ENCODE measurements at regions not wholly inside any gene's neighbourhood (a gene's known extent, or its start where the extent isn't known, plus 50 kb on each side); places are given as distances from the start of the nearest gene placed in this dataset.

DNA sequence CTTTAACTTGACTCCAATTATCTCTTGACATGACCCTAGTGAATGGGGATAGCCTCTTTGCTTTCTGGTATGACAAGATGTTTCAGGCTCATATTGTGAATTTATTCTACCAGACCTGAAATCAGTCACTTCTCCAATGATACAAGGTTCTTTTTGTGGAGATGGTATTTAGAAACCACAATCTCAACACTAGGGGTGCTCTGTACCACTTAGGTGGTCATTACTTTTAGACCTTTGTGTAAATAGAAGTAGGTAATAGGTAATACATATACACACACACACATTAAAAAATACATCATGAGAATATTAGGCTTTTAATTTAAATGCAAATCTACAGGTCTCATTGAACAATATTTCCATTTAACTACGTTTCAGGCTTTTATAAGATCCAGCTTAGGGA lies 199.0 kb upstream of the RHOBTB1 start:
- no peak for DNase-seq (ENCODE audit: low read depth)

DNA sequence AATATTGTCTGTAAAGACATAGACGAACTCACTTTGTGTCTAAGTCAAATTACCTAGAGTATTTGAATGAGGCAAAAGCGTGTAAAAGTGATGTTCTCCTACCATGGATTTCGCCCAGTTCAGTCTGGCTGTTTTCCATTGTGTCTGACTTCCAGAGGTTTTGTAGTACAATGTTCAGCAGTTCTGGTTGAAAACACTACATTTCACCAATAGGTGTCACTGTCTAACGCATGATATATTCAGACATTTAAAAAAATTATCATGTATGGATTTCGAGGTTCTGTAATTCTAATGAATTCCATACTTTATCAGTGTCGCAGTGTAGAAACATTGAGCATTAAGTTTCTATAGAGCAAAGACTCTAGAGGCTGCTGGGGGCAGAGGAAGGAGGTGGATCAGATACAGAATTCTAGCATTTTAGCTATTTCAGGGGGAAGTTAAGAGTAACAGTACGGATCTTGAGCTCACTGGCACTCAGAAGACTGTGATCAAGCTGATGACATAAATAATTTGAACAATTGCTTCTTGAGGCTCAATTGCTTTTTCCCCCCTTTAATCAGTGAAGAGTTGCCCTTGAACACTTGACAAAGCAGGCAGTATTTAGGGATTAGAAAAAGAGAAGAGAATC lies 196.9 kb upstream of the RHOBTB1 start:
- DNase-seq (ENCODE audit: low read depth) = peak; percentile 64

DNA sequence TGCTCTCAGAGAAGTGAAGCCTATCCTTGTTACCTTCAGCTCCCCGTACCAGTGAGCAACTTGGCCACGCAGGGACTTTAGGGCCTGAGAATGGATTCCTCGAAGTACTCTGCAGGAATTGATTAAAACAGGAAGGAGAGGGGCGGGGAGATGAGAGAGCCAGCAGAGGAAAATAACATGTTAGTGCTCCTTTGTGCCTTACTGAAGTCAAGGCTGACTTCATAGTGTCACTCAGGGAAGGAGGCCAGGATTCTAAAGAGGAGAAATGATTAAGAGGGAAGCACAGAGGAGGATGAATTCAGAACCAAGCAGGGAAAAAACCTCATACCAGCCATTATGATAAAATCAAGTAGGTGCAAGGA lies 195.6 kb upstream of the RHOBTB1 start:
- no peak for DNase-seq (ENCODE audit: low read depth)

DNA sequence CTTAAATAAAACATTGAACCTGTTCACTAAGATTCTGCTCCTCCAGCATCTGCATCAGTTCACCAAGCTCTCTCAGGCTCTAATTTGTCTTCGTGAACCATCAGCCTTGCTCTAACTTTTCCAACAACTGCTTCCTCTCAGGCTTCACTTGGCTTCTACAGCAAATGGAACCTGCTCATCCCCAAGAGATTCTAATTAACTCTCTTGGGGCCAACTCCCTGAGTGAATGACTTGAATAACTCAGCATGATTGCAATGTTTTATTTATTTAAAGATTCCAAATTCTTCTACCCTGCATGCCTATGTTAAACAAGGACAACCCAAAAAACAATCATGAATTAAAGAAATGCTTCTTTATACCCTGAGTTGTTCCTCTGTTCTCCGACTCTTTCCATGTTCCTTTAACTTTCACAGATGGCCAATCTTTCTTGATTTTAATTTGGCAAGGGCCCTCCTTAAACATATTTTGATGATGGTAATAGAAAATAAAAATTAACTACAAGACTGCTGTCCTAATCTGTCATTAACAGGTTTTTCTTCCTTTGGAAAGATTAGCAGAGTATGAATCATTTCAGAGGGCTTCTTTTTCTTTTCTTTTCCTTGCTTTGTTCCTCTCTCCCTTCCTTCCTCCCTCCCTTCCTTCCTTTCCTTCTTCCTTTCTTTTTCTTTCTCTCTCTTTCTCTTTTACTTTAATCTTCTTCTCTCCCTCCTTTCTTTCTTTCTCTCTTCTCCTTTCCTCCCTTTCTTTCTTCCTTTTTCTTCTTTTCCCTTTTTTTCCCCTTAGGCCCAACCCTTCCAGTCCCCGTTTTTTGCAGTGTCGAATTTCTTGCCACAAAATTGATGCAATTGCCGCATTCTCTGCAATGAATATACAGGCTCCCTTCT lies 195.0 kb upstream of the RHOBTB1 start:
- no peak for DNase-seq (ENCODE audit: low read depth)

DNA sequence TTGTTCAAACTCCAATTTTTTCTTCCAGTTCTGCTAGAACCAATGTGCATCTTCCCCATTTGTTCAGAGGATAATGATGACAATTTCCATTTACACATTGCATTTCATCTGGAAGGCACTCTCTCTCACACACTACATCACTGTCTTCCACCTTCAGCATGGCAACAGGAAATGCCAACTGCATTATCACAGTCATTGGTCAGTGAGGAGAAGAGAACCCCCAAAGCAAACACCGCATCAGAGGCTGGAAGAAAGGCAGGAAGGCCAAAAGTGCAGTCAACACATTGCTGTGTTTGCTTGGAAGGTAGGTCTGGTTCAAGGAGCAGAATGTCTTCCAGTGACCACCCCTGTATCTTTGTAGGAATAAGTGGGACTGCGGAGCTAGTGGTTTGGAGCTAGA lies 192.2 kb upstream of the RHOBTB1 start:
- peak; percentile 37 for DNase-seq (ENCODE audit: low read depth)

DNA sequence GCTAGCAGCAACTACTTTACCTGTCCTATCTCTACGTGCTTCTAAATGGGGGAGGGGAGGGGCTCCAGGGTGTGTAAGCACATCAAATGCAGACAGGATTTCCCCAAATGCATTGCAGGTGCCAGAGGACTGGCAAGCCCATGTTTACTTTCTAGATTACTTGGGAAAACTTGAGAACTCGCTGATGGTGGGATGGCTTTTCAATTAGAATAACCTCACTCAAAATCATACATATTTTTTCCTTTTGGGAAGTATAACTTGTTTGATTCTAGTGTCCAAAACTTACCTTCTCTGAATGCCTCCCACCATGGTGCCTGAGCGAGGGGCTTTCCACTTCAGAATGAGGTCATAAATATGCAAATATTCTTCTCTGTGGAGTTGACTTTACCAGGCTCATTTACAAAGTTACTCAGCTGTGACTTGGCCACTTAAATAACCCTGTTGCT lies 191.3 kb upstream of the RHOBTB1 start:
- peak; percentile 10 for DNase-seq (ENCODE audit: low read depth)

DNA sequence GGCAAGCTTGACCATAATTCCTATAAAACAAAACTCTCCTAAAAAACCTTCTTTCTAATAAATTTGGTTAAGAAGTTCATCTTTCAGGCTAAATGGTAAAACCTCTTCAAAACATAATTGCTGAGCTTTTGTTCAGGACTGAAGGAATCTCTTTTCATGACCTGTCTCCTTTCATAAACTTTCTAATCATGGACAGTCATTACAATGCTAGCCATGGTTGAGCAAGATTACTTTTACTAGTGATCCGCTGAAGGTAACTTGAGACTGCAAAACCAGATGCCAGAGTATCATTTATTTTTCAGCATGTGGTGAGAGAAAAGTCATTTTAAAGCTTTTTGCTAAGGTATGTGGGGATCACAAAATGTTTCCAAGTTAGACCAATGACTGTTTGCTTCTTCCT lies 186.4 kb upstream of the RHOBTB1 start:
- DNase-seq (ENCODE audit: low read depth) = no peak

DNA sequence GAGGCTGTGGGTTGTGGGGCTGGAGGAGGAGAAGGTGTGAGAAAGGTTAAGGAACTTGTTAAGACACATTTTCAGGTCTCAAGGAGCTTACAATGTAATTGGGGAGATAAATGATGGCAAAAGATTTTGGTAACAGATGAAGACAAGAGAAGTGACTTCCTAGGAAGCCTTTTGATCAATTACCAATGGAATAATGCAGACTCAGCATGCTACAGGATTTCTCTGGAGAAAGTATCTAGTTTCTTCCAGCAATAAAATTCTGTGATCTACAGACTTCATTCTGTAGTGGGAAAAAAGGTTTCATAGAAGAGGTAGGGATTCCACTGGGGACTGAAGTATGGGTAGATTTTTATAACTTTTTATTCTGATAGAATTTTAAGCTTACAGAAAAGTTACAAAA lies 184.2 kb upstream of the RHOBTB1 start:
- no peak for DNase-seq (ENCODE audit: low read depth)

DNA sequence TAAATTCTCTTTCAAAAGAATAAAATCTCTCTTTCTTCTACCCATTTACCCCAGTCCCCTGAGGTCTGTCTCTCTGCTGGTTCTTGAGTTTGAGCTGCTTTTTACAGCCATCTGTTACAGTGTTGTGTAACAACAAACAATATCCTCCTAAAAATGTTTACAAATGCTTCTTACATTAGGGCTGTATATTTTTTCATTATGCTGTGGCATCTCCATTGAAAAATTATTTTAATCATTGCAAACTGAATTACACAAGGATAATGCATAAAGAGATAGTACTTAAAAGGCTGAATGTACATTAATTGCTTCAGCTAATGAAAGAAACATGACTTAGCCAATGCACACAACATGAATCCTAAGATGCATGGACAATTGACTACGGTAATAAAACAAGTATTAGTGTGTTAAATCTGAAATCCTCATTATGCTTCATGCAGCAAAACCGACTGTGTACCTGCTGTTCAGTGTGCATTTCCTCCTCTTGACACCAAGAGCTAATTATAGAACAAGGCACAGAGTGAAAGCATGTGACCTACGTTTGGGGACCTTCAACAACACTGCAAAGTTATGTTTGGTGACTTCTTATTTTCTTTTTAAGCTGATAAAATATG lies 181.7 kb upstream of the RHOBTB1 start:
- no peak for DNase-seq (ENCODE audit: low read depth)

DNA sequence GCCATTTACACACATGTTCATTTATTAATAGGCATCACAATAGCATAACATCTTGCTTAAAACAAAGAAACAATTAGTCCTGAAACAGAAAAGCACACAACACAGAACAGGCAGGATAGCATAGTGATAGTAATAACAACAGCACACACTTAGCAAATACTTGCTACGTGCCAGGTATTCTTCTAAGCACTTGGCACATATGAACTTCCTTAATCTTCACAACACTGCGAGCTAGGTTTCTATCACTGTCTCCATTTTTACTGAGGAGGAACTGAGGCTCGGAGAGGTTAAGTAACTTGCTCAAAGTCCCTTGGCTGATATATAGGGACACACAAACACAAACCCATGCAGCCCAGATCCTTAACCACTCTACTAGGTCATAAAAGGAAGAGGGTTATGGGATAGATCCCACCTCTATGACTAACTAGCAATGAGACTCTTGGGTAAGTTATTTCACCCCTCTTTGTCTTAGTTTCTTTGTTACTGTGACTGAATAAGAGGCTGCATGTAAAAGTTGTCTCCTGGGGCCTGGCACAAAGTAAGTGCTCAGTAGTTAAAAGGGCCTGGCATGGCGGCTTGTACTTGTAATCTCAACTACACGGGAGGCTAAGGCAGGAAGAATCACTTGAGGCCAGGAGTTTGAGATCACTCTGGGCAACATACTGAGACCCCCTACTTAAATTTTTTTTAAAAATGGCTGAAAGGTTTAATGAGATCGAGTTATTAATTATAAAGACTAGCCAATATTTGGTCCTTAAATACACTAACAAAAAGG lies 181.0 kb upstream of the RHOBTB1 start:
- DNase-seq (ENCODE audit: low read depth) = no peak

DNA sequence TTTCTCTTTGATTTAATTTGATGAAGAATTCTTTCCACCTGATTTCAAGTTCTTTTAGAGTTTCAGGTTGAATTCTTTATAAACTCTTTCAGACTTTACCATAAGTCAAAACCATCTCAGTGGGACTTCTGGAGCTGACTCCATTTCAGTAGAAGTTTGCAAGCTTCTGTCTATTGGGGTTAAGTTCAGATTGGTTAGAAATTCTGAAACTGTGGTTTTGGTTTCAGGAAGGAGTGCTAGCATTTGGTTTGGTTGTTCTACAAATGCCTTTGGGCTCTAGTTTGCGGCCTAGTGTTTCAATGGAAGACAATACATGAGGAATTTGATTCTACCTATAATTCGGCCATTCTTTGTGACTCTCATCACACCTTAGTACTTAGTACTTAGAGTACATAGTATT lies 176.8 kb upstream of the RHOBTB1 start:
- DNase-seq (ENCODE audit: low read depth) = no peak

DNA sequence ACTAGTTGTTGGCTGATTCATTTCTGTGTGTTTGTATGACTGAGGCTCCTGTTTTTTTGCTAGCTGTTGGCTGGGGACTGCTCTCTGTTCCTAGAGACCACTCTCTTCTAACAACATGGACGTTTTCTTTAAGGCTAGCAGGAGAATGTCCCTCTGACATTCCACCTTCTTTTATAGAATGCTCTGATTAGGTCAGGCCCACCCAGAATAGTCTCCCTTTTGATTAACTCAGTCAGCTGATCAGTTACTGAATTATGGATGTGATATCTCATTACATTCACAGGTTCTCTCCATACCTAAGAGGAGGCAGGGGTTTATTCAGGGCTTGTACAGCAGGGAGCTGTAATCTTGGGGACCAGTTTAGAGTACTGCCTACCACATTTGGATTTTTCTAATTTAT lies 175.6 kb upstream of the RHOBTB1 start:
- no peak for DNase-seq (ENCODE audit: low read depth)

DNA sequence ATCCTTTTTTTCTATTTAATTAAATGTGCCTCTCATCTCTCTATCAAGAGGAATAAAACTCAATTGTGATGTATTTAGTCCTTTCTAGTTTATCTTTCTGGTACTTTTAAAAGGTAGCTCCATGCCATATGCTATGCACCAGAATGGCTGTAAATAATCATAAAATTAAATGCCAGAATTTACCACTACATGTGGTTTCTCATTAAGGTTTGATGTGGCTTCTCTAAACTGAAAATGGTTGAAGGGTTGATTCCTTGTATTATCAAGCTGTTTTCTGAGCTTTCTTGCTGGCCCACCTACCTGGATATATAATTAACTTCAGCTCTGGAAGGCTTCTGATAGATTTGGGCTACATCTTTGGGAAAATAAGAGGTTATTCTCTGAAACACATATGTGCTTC lies 171.9 kb upstream of the RHOBTB1 start:
- DNase-seq (ENCODE audit: low read depth) = no peak

DNA sequence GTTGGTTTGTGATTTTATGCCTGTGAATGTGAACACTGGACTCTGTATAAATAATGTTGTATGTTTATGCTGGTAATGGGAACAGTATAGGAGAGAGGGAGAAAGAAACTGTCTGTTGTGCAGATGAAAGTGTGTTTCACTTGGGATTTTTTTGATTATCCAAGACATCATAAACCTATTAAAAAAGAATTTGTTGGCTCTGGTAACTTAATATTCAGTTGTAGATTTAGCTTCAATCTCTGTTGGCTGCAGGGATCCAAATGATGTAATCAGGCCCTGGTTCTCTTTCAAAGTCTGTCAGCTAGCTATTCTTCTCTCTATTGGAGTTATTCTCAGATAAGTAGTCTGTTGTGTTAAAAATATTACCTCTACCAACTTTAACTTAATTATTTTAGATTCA lies 168.8 kb upstream of the RHOBTB1 start:
- no peak for DNase-seq (ENCODE audit: low read depth)

DNA sequence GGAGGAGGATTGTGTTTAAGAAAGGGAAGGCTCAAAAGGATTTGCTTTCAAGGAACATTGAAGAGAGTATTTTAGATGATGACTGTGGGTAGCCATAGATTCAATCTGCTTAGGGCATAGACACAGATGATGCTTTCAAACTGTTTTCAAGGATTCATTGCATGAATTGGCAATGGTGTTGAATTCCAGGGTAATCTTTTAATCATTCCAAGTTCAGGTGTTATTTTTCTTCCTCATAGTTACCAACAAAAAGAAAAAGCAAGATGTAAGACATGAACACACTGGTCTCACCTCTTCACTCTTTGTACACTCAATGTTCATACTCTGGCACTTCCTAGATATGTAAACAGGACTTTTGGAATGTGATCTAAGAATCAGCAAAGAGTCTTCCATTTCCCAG lies 167.0 kb upstream of the RHOBTB1 start:
- no peak for DNase-seq (ENCODE audit: low read depth)

DNA sequence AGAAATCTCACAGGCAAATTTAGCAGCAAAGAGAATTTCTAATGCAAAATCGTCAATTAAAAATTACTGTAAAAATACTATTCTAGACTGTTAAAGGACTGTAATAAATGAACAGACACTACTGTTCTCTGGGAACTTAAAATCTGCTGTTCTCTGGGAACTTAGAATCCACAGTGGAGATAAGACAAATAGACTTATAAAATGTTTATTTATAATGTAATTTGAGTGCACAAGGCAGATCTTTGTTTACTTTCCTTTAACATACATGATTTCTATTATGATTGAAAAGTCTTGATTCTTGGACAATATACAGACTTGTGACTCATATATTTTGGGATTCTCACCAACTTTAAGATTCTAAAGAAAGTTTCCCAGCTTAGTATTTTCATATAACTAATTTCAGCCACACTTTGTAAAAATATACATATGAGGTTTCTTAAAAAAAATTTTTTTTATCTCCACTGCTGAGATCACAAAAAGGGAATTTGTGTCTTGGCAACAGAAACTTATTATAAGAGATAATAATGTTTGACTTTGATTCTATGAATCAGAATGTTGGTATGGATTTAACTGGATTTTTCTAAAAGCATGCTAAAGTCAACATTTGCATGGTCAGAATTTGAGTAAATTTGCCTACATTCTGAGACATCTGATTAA lies 166.3 kb upstream of the RHOBTB1 start:
- no peak for DNase-seq (ENCODE audit: low read depth)

DNA sequence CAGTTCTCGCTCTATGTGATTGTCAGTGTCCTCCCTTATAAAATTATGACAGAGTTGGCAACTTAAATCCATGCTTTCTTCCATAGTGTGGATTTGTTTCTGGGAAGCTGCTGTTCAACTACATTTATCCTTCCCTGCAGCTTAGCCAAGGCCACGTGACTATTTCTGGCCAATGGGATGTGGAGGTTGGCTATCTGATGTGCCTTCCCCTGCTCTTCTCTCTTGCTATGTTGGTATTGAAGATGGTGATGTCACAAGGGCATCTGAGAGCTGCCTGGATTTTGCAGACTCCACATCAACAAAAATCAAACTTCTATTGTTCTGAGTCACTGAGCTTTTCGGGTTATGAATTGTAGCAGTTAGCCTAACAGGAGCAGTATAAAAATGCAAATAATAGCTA lies 164.9 kb upstream of the RHOBTB1 start:
- DNase-seq (ENCODE audit: low read depth) = peak; percentile 2

DNA sequence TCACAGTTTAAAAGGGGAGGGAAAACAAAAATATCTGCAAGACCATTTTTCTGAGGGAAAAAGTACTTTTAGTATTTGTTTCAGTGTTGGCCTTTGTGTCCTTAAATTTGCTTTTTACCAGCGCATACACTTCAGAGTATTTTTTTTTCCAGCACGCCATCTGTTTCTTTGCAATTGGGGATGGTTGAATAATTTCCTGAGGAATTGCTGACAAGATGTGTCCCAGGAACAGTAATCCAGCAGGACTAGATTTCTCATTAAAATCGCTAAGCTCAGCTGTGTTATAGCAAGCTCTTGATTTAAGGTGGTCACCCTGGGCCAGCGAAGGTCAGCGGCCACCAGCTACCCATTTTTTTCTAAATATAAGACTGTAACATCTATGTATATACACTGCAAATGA lies 156.9 kb upstream of the RHOBTB1 start:
- no peak for DNase-seq (ENCODE audit: low read depth)

DNA sequence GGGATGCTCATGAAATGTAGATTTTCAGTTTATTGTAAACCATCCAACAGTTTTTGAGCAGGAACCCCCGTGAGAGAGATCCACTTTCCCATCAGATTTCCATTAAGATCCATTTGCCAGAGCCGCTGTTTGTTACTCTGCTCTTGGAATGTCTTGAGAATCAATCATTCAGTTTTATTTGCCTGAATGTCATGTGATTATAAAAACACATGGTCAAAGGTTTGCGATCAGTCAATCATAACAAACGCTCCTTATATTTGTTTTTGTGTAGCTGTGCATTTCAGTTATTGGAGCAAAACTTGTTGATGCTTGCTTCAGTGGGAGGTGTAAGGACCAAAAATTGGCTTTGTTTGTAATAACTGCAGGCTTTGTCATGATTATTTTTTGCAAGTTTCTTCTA lies 155.8 kb upstream of the RHOBTB1 start:
- no peak for DNase-seq (ENCODE audit: low read depth)

DNA sequence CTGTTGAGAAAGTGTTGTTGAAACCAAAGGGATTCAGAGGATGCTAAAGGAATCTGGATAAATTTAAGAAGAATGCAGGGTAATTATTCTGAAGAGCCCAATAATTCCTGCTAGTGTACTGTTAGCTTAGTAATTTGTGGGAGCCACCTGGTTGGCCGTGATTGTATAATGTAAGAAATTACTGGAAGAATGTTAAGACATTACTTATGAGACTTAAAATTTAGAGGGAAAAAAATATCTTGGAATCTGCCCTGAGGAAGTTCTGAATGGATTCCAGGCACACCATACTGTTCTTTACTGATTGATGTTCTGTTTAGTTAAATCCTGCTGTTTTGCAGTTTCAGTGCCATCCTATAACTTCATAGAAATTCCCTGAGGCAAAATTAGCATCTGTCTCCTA lies 155.0 kb upstream of the RHOBTB1 start:
- DNase-seq (ENCODE audit: low read depth) = no peak

DNA sequence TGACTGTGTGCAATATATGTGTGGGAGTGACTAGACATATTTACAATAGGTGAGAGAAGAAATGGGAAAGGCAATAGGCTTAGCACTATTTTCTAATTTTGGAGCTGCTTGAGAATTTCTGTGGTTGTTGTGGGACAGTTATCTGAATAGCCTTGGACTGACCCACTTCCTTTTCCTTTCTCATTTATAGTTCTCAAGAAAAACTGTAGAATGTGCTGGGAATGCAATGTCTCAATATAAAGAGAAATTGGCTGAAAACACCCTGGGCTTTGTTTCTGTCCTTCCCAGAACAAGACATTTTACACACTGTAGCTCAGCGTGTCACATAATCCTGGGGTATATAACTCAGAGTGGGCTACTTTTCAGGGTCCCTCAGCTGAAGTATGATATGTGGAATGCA lies 153.0 kb upstream of the RHOBTB1 start:
- DNase-seq (ENCODE audit: low read depth) = no peak

DNA sequence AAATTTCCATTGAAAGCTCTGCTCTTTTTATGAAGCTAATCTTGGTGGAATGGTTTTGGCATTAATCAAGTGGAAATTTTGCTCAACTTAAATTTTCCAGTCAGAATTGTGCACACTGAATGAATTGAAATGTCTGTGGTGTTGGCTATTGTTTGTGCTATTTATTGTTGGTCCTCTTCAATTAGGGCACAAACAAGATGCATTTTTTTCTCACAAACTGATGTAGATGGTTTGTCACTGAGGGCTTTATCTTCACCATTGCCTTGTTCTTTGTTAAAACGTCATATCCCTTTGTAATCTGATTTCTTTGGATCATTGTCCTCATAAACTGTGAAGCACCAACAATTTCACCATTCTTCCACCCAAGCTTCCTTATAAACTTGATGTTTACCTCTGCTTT lies 152.1 kb upstream of the RHOBTB1 start:
- DNase-seq (ENCODE audit: low read depth) = no peak

All from ELR (cell line).